Thyroid gland (tissue), 4 donors: ENCODE measurements at regions not wholly inside any gene's neighbourhood (a gene's known extent, or its start where the extent isn't known, plus 50 kb on each side); places are given as distances from the start of the nearest gene placed in this dataset.

Experiments used
- DNase-seq, 2 donors: peaks; one replicate each; pipeline ENCODE4 v3.0.0-alpha.2; 2019
- H3K27ac ChIP-seq, 3 donors: fragments of 200-600 bp; sonication (generic); 1 replicate in 2 of 3; 2 replicates in 1 of 3; pipeline ENCODE4 v1.5.1; 2016 to 2019; ENCODE audit warnings: mild to moderate bottlenecking in 1 of 3, moderate library complexity in 1 of 3
- H3K27me3 ChIP-seq: fragments of 200-600 bp; sonication (generic); one replicate; pipeline ENCODE4 v1.5.1; 2019
- H3K36me3 ChIP-seq, 2 donors: fragments of 200-600 bp; sonication (generic); one replicate each; pipeline ENCODE4 v1.5.1; 2016 to 2019
- H3K4me1 ChIP-seq, 2 donors: fragments of 200-600 bp; sonication (generic); one replicate each; pipeline ENCODE4 v1.5.1; 2017 to 2019
- H3K4me3 ChIP-seq, 3 donors: fragments of 200-600 bp; sonication (generic); replicated peaks in 1 of 3; 1 replicate in 2 of 3; 2 replicates in 1 of 3; pipeline ENCODE4 v1.5.1; 2016; ENCODE audit warnings: mild to moderate bottlenecking in 1 of 3
- H3K9me3 ChIP-seq: fragments of 200-600 bp; sonication (generic); one replicate; pipeline ENCODE4 v1.5.1; 2017
- POLR2A ChIP-seq, 2 donors: fragments of 450-650 bp; IDR thresholded peaks; one replicate each; pipeline ENCODE4 v1.6.1; 2017; ENCODE audit warnings: antibody characterized with exemption in 2 of 2, mild to moderate bottlenecking in 2 of 2, moderate library complexity in 1 of 2
- WGBS, 2 donors: methylation state at CpG; one replicate each; pipeline ENCODE4 v1.1.5; 2017; 5-methylcytosine and 5-hydroxymethylcytosine counted together
- intact Hi-C: fragments of 100-400 bp; cut with DNase I; formaldehyde crosslinking; loops from one replicate; pipeline ENCODE4 v1.15.1; 2023
- TF ChIP-seq, protein P1 (sequence below), 6 experiments: fragments of 200-600 bp in 3 of 6; fragments of 450-650 bp in 3 of 6; sonication (generic) in 3 of 6; IDR thresholded peaks; one replicate each; pipeline ENCODE4 v1.5.1; 2016 to 2019; ENCODE audit warnings: antibody characterized with exemption in 6 of 6, mild to moderate bottlenecking in 2 of 6, inconsistent platforms in 1 of 6, moderate library complexity in 1 of 6

GRCh38 chr4:60579335-60579734 lies 620.8 kb upstream of the ADGRL3 start:
- 71 to 76% methylated on average over 2 of the region's 2 CpGs for WGBS, 2 donors
- H3K4me3 ChIP-seq, result no peak overlapping the region
- H3K27ac ChIP-seq, result no peak overlapping the region
- H3K27me3 ChIP-seq, result no peaks in the 10 kb centered on the region
- intact Hi-C loops, result no loop called here
- TF ChIP-seq, protein P1, sequence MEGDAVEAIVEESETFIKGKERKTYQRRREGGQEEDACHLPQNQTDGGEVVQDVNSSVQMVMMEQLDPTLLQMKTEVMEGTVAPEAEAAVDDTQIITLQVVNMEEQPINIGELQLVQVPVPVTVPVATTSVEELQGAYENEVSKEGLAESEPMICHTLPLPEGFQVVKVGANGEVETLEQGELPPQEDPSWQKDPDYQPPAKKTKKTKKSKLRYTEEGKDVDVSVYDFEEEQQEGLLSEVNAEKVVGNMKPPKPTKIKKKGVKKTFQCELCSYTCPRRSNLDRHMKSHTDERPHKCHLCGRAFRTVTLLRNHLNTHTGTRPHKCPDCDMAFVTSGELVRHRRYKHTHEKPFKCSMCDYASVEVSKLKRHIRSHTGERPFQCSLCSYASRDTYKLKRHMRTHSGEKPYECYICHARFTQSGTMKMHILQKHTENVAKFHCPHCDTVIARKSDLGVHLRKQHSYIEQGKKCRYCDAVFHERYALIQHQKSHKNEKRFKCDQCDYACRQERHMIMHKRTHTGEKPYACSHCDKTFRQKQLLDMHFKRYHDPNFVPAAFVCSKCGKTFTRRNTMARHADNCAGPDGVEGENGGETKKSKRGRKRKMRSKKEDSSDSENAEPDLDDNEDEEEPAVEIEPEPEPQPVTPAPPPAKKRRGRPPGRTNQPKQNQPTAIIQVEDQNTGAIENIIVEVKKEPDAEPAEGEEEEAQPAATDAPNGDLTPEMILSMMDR (IDR thresholded peaks at IDR 0.05), result no peak
- TF ChIP-seq POLR2A (IDR thresholded peaks at IDR 0.05), result no peak
- no peaks in the 10 kb centered on the region for H3K9me3 ChIP-seq
- no peak for DNase-seq
- no peaks in the 10 kb centered on the region for H3K36me3 ChIP-seq
- no peaks in the 10 kb centered on the region for H3K4me1 ChIP-seq

DNA sequence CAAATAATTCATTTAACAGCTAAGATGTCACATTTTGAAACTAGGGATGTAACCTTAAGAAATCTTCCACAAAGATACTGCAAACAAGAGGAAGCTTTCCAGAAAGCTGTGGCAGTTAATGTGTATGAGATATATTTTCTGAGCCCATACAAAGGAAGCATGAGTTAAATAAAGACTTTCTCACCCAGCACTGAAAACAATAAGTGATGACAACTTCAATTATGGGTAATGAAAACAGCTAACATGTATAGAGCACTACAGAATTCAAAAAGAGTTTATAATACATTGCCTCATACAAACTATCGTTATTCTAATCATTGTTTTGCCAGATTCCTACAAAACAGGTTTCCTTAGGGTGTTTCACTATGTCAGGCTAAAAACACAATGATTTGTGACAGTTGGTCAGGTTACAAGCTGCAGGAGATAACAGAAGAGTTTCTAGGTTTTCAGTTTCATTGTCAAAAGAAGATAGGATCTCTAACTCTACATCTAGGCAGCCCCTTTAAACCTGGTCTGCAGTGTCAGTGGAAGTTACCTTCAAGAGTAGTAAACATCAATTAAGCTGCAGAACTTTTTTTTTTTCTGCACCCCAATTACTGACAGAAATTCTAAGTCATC lies 618.1 kb upstream of the ADGRL3 start:
- intact Hi-C loops, result no loop called here
- H3K9me3 ChIP-seq, result no peaks in the 10 kb centered on the region
- no peak overlapping the region for H3K27ac ChIP-seq
- H3K4me3 ChIP-seq, result no peak overlapping the region
- no peaks in the 10 kb centered on the region for H3K27me3 ChIP-seq
- no peak for TF ChIP-seq POLR2A (IDR thresholded peaks at IDR 0.05)
- TF ChIP-seq, protein P1 (IDR thresholded peaks at IDR 0.05), result no peak
- H3K36me3 ChIP-seq, result no peaks in the 10 kb centered on the region
- no peak for DNase-seq
- WGBS, 2 donors, result 18% methylated on average over 1 of the region's 1 CpG
- H3K4me1 ChIP-seq, result no peaks in the 10 kb centered on the region

- TF ChIP-seq, protein P1 (IDR thresholded peaks at IDR 0.05), result no peak
- no peak for TF ChIP-seq POLR2A (IDR thresholded peaks at IDR 0.05)
These were observed 611.6 kb upstream of the ADGRL3 start for GRCh38 chr4:60588556-60588955.

GRCh38 chr4:60589425-60589824 lies 610.7 kb upstream of the ADGRL3 start:
- H3K9me3 ChIP-seq, result no peaks in the 10 kb centered on the region
- no peak overlapping the region for H3K4me3 ChIP-seq
- H3K4me1 ChIP-seq, result no peaks in the 10 kb centered on the region
- intact Hi-C loops, result no loop called here
- DNase-seq, result no peak
- WGBS, 2 donors, result 85 to 86% methylated on average over 5 of the region's 5 CpGs
- H3K36me3 ChIP-seq, result no peaks in the 10 kb centered on the region
- H3K27me3 ChIP-seq, result no peaks in the 10 kb centered on the region
- no peak overlapping the region for H3K27ac ChIP-seq
- no peak for TF ChIP-seq POLR2A (IDR thresholded peaks at IDR 0.05)
- TF ChIP-seq, protein P1 (IDR thresholded peaks at IDR 0.05), result no peak

More at GRCh38 chr4:60588556-60588955, 611.6 kb upstream of the ADGRL3 start:
- Histone ChIP-seq H3K9me3 (no peaks in the 10 kb centered on the region), H3K27me3 (no peaks in the 10 kb centered on the region), H3K4me3 (no peak overlapping the region), H3K36me3 (no peaks in the 10 kb centered on the region), H3K27ac (no peak overlapping the region), H3K4me1 (no peaks in the 10 kb centered on the region)
- intact Hi-C loops, result no loop called here
- no peak for DNase-seq
- whole genome bisulfite sequencing, 2 donors, result 88 to 92% methylated on average over 1 of the region's 1 CpG

DNA sequence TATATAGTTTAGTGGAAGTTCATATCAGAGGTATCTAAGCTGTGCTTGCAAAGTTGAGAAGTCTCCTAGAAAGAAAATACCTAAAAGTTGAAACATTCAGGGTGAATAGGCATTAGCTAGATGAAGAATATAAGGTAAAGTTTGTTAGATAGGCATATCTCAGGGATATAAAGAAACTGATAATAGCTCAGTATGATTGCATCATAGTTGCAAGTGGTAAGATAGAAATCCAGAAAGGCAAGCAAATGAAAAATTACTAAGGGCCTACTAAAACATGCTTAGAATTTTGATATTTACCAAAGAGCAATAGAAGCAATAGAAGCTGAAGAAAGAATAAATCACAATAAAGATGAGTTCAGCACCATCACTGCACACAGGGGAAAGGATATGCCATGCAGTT lies 610.0 kb upstream of the ADGRL3 start:
- H3K9me3 ChIP-seq, result no peaks in the 10 kb centered on the region
- intact Hi-C loops, result no loop called here
- DNase-seq, result no peak
- no peaks in the 10 kb centered on the region for H3K4me1 ChIP-seq
- no peaks in the 10 kb centered on the region for H3K27me3 ChIP-seq
- no peak overlapping the region for H3K27ac ChIP-seq
- TF ChIP-seq POLR2A (IDR thresholded peaks at IDR 0.05), result no peak
- TF ChIP-seq, protein P1 (IDR thresholded peaks at IDR 0.05), result no peak
- no peak overlapping the region for H3K4me3 ChIP-seq
- H3K36me3 ChIP-seq, result no peaks in the 10 kb centered on the region
